ENCODE measurements at regions not wholly inside any gene's neighbourhood (a gene's known extent, or its start where the extent isn't known, plus 50 kb on each side); places are given as distances from the start of the nearest gene placed in this dataset.

- TF ChIP-seq POLR2A (IDR thresholded peaks at IDR 0.05) = no peak
- TF ChIP-seq POLR2AphosphoS5 (IDR thresholded peaks at IDR 0.05) = no peak
- TF ChIP-seq CTCF (IDR thresholded peaks at IDR 0.05) = no peak
- TF ChIP-seq EP300 (IDR thresholded peaks at IDR 0.05) = no peak
Observed at GRCh38 chr10:117427356-117427755, 52.1 kb upstream of the PDZD8 start.

All from gastroesophageal sphincter (tissue), 3 donors.